H1 (cell line): ENCODE measurements at regions not wholly inside any gene's neighbourhood (a gene's known extent, or its start where the extent isn't known, plus 50 kb on each side); places are given as distances from the start of the nearest gene placed in this dataset.
"Not testable (repeated sequence)": the region's sequence is repeated elsewhere in the genome, so short reads cannot be mapped to it uniquely, and the experiment has no call there.

Experiments used
- ATF2 ChIP-seq: IDR thresholded peaks from 2 replicates; pipeline ENCODE4 v1.6.1; 2012; ENCODE audit warnings: low read length, inconsistent platforms
- CTBP2 ChIP-seq: IDR thresholded peaks from 2 replicates; pipeline ENCODE4 v1.7.0; 2011; ENCODE audit warnings: borderline replicate concordance, mild to moderate bottlenecking, moderate library complexity, mixed read lengths, low read length; ENCODE audit not compliant: insufficient read depth, insufficient read length
- CTCF ChIP-seq, 3 experiments: IDR thresholded peaks; 1 replicate in 2 of 3; 2 replicates in 1 of 3; pipeline versions ENCODE4 v1.5.1 to v1.6.1; 2011; ENCODE audit warnings: low read length in 3 of 3, mild to moderate bottlenecking in 3 of 3, inconsistent platforms in 2 of 3, low read depth in 1 of 3, moderate library complexity in 1 of 3; ENCODE audit not compliant: insufficient read depth in 1 of 3; ENCODE audit errors: control extremely low read depth in 1 of 3
- EZH2 ChIP-seq: fragments of 200-600 bp; sonication (generic); IDR thresholded peaks from 2 replicates; pipeline ENCODE4 v1.7.1; 2012; ENCODE audit warnings: low read depth, mild to moderate bottlenecking, moderate library complexity, low read length, inconsistent platforms; ENCODE audit not compliant: severe bottlenecking
- JUND ChIP-seq: IDR thresholded peaks from 2 replicates; pipeline ENCODE4 v1.6.1; 2011; ENCODE audit warnings: mild to moderate bottlenecking, improper control_type of control experiment, low read length
- MAX ChIP-seq: IDR thresholded peaks from 2 replicates; pipeline ENCODE4 v1.6.1; 2012; ENCODE audit warnings: inconsistent platforms
- POLR2A ChIP-seq, 2 experiments: IDR thresholded peaks; 1 replicate in 1 of 2; 2 replicates in 1 of 2; pipeline ENCODE4 v1.6.1; 2011; ENCODE audit warnings: low read depth in 2 of 2, low read length in 2 of 2, mild to moderate bottlenecking in 2 of 2; ENCODE audit errors: control extremely low read depth in 1 of 2
- POLR2AphosphoS5 ChIP-seq: IDR thresholded peaks from 2 replicates; pipeline ENCODE4 v1.6.1; 2011; ENCODE audit warnings: low read depth, low read length
- RAD21 ChIP-seq, 2 experiments: IDR thresholded peaks in 1 of 2; conservative IDR thresholded peaks in 1 of 2; 2 replicates each; pipeline ENCODE4 v1.6.1; 2011; ENCODE audit warnings: low read depth in 2 of 2, low read length in 2 of 2, improper control_type of control experiment in 1 of 2, inconsistent platforms in 1 of 2, mild to moderate bottlenecking in 1 of 2, moderate library complexity in 1 of 2
- SIN3A ChIP-seq, 2 experiments: IDR thresholded peaks in 1 of 2; conservative IDR thresholded peaks in 1 of 2; 2 replicates each; pipeline ENCODE4 v1.6.1; 2011 to 2012; ENCODE audit warnings: low read length in 2 of 2, improper control_type of control experiment in 1 of 2, low read depth in 1 of 2, mild to moderate bottlenecking in 1 of 2
- TAF1 ChIP-seq: IDR thresholded peaks from 2 replicates; pipeline ENCODE4 v1.6.1; 2011; ENCODE audit warnings: mild to moderate bottlenecking, low read depth, low read length

- not testable (repeated sequence) for TF ChIP-seq CTCF (IDR thresholded peaks at IDR 0.05; ENCODE audit: control extremely low read depth in 1 of 3, insufficient read depth in 1 of 3, low read depth in 1 of 3, low read length in 3 of 3); EZH2; MAX; RAD21 (IDR thresholded peaks at IDR 0.05 in 1 of 2, conservative IDR thresholded peaks at IDR 0.05 in 1 of 2; ENCODE audit: low read depth in 2 of 2, low read length in 2 of 2); CTBP2; TAF1; SIN3A (conservative IDR thresholded peaks at IDR 0.05 in 1 of 2, IDR thresholded peaks at IDR 0.05 in 1 of 2; ENCODE audit: low read depth in 1 of 2, low read length in 2 of 2); ATF2; POLR2AphosphoS5; POLR2A (IDR thresholded peaks at IDR 0.05; ENCODE audit: control extremely low read depth in 1 of 2, low read depth in 2 of 2, low read length in 2 of 2); JUND
Measured at GRCh38 chr11:107253661-107254060, 204.0 kb downstream of the CWF19L2 start.
